ENCODE measurements at regions not wholly inside any gene's neighbourhood (a gene's known extent, or its start where the extent isn't known, plus 50 kb on each side); places are given as distances from the start of the nearest gene placed in this dataset.

DNA sequence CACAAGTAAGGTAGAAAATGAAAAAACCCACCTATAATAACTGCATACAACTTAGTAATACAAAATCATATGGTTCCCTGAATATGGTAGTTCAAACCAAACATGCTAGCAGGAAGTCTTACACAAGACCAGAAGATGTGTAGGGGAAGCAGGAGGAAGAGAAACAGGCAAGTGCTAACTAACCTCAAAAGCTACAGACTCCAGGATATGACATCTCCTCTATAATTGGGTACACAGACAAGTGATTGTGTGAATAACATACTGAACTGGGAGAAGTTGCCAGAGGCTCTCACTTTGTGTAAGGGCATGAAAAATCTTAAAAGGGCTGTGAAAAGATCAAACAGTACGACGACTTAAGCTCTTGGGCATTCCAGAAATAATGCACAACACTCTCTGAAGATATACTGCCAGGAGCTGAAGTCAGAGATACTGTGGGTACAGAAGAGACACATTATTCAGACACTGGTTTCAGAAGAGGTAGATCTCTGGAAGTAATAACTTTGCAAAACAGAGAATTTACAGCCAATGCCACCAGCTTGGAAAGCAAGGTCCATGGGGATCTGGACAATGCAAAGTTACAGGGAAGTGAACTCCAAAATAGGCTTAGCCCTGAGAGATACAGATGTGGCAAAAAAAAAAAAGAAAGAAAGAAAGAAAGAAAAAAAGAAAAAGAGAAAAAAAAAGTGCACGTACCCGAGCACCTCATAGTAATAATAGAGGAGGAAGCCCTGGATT, 767.2 kb downstream of the TNS3 start:
- no peak for DNase-seq (ENCODE audit: low read depth, low spot score)

DNA sequence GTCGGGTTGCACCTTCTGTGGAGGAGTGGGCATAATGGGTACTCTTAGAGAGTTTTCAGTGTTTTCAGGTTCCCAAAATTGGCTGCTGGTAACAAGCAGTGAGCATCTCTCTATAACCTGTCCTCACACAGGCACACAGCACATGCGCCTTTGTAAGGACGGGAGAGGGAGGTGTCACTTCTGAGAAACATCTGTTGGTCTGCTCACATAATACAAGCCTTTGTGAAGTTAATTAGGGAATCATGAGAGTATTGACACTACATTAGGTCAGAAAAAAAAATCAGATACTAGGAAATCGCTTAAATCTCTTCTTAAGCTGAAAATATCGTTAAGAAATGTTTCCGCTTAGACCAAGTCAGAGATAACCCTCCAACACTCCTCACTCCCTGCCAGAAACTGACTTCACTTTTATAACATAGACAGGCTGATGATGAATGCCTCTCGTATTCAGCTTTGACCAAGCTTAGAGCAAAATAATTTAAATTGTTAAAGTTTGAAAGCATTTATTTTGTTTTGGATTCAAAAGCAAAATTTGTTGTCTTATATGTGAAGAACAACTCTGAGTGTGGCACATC, 769.7 kb downstream of the TNS3 start:
- no peak for DNase-seq (ENCODE audit: low read depth, low spot score)

DNA sequence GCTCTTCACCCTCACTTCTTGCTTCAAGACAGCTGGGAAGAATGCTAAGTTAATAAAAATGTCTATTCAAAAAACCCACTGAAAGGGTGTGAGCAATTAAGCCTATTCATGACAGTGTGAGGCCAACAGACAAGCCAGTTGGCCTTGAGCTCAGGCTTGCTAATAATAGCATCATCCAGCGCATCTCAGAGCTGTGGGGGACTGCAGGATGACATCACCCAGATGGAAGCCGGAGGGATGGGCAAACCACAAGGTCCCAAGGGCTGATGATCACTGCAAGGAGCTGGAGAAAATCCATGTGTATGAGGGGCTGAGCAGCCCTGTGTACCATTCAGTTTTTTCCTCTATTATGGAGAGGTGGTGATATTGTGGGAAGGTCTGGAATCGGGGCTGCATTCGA, 770.4 kb downstream of the TNS3 start:
- DNase-seq (ENCODE audit: low read depth, low spot score): no peak

DNA sequence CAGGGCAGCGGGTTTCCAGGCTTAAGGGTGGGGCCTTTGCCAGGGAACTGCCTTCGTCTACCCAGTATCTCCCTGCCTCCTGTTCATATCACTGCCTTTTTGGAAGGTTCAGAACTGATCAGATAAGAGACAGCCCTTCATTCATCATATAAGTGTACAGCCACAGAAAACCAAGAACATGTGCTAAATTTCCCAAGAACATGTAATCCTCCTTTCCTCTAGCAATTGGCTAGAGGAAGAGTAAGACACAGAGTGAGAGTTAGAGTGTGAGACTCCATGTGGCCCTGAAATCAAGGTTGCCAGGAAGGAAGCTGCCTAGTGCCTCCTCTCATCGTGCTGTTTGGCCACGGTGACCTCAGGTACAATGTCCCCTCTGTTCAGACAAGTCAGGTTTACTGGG, 770.9 kb downstream of the TNS3 start:
- DNase-seq (ENCODE audit: low read depth, low spot score): no peak

DNA sequence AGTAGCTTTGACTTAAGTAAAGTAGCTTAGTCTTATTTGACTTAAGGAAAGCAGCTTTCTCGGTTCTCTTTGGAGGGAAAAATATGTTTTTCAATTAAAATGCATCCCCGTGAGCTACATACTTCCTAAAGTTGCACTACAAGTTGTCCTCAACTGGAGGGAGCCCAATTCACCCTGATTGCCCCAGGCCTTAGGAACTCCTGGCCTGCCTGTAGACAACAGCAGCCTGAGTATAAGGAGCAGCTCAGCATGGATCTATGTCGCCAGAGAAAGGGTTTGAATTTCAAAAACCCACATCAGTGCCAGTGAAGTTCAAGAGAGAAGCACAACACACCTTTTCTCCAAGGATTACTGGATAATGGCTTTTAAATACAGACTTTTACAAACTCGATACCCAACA, 772.0 kb downstream of the TNS3 start:
- DNase-seq (ENCODE audit: low read depth, low spot score): no peak

DNA sequence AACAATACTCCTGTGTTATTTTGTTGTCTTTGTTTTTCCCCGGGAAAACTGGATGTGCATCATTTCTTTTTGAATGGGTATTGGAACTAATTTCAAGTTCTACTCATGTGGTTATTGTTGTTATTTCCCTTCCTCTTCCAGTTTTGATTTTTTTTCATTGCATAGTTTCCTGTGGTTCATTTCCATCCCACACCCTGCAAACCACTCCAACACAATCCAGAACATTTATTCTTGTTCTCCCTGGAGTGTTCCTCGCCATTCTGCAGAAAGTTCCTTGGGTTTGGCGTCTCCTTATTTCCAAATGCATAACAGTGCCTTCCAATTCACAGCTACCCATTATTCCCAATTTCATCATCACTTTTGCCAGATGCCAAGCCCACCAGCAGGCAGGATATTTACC, 775.1 kb downstream of the TNS3 start:
- DNase-seq (ENCODE audit: low read depth, low spot score): no peak

DNA sequence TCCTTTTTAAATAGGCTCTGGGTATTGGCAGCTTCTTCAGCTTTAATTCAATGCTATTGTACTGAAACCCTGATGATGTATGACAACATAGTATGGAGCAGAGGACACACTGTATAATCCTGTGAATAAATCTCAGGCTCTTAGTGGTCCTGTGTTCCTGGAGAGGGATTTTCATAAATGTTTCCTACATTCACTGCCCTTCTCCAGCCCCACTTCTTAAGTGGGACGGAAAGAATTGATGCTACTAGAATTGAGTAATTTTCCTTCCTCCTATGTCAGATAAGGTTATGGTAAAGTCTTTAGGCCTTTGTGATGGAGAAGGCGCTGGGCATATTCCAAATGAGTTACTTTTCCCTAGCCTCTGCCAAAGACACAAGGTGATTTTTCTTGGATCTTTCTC, 779.4 kb downstream of the TNS3 start:
- DNase-seq (ENCODE audit: low read depth, low spot score): no peak

DNA sequence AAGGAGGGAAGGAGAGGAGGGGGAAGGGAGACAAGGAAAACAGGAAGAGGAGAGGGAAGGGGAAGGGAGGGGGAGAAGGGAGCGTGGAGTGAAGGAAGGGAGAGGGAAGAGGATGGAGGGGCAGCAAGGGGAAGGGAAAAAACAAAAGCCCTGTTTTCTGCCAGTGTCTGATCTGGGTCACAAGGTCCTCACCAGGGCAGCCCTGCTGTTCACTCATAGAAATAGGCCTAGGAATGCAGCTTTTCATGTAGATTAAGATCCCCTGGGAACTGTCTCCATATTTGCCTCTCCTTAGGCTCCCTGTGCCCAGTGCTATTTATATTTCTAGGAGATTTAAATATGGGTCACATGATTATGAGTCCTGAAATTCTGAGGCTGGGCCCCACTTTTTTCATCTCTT, 790.7 kb downstream of the TNS3 start:
- peak; percentile 15 for DNase-seq (ENCODE audit: low read depth, low spot score)

DNA sequence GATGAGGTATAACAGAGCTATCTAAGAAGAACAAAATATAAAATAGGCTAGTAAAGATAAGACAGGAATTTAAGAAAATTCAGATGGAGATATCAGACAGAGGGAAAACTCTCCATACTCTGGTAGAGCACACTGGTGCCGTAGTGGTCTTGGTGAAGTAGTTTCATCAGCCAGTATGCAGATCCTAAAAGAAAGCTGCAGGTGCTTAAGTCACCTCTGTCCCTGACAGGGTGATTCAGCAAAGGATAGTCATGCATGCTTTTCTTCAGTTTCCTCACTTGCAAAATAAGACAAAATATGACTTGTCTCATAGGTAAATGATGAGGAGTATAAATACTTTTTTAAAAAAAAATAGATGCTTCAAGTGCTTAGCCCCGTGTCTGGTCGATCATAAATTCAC, 794.9 kb downstream of the TNS3 start:
- no peak for DNase-seq (ENCODE audit: low read depth, low spot score)

DNA sequence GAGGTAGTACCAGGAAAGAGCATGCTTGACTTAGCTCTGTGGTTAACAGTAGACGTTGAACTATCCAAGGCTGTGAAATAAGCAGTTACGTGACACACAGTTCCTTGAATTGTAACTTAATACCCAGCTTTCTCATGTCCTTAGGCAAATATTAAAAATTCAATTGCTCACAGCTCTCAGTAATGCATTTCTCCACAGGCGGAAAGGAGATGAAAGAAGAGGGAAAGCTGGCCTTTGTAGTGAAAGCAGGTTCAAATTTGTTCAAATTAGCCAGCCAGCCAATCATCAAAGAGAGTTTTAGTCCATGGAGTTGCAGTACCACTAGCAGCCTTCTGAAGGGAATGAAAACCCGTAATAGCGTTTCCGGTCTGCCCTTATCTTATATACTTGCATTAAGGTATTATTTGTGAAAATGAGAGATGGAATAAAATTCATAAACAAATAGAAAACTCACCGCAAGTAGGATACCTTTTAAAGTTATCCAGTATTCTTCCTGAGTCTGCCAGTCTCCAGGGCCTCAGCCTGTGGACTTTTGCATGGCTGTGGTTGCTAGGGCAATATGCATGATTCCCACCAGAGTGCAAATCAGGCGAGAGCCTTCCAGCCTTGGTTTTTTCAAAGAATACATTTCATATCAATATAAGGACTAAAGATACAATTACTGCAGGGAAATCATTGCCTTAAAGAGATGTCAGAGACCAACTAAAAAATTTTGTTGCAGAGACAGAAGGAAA, 795.5 kb downstream of the TNS3 start:
- DNase-seq (ENCODE audit: low read depth, low spot score): no peak

DNA sequence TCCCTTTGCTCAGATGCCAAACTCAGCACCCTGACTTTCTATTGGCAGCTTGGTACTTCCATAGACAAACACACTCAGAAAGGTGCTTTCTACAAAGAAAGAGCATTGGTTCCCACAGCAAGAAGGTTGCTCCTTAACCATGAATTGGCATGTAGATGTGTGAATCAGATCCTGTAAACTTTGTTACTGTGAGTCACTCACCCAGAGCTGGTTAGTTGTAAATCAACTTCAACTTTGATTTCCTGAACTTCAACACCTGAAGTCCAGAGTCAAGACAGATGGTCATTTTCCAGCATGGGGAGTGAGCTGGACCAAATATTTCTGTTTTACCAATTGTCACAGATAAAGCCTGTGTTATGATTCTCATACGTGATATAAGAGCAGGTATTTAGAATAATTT, 797.2 kb downstream of the TNS3 start:
- DNase-seq (ENCODE audit: low read depth, low spot score): no peak

DNA sequence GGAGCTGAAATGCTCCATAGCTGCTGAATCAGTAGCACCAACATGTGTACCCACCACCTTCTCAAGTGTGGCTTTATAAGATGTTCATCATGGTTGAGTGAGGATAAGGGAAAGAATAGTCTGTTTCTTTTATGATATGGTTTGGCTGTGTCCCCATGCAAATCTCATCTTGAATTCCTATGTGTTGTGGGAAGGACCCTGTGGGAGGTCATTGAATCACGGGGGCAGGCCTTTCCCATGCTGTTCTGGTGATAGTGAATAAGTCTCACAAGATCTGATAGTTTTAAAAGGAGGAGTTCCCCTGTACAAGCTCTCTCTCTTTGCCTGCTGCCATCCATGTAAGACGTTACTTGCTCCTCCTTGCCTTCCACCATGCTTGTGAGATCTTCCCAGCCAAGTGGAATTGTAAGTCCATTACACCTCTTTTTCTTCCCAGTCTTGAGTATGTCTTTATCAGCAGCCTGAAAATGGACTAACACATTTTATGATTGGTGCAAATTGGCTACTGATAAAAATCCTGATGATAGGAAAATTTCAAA, 799.9 kb downstream of the TNS3 start:
- DNase-seq (ENCODE audit: low read depth, low spot score): no peak

DNA sequence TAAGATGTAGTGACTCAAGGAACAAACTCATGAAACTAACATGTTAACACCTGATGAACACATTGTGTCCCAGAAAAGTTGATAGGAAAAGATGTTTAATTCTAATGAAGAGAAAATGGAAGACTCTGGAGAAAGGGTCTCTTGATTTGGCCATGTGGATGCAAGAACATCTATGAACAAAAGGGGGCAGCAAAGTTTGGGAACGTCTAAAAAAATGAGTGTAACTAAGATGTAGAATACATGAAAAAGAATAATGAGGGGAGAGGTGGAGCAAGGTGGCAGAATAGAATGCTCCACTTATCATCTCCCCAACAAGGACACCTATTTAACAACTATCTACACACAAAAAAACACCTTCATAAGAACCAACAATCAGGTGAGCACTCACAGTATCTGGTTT, 805.1 kb downstream of the TNS3 start:
- DNase-seq (ENCODE audit: low read depth, low spot score): no peak

DNA sequence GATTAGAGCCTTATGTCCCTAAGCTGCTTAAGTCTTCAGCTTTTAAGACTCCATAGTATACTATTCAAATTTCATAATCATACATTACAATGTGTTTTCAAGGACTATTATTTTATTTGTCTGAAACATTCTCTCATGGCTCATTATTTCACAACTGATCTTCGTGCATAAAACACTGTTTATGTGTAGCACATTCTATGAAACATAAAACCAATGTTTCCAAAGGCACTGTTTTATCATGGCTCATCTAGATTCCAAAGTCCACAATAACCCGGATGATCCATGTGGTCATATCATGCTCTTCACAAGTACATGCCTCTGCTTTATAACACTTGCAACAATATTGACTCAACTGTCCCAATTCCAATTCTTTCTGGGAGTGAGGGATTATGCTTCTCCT, 806.1 kb downstream of the TNS3 start:
- no peak for DNase-seq (ENCODE audit: low read depth, low spot score)

DNA sequence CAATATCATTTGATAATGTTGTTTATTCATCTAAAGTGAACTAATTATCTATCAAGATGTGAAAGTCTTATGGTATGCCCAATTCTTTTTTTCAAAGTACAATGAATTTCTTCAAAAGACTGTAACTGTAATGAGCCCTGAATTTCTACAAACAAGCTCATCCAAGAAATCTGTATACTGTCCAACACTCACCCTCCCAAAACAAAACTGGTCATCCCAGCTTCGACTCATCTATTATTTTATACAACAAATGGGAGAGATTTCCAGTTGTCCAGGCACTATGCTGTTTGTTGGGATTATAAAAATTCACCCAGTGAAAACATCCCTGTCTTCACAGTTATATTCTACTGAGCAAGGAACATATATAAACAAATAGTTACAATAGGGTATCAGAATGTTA, 806.9 kb downstream of the TNS3 start:
- DNase-seq (ENCODE audit: low read depth, low spot score): no peak

DNA sequence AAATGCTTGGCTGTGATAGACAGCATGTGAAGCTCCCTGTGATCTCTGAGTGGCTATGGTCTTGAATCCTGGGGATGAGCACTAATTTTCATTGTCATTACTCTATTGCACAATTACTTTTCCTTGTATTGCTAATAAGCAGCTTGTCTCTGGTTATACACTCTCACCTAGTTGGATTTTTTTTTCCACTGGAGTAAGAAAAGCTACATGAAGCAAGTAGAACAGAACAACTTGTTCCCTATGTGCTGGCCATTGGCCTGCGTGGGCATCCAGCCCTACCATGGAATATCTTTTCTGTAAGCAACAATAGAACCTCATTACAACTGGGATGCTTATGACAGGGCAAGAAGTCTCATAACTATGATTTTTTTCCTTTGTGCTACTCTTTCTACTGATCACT, 807.4 kb downstream of the TNS3 start:
- DNase-seq (ENCODE audit: low read depth, low spot score): no peak

DNA sequence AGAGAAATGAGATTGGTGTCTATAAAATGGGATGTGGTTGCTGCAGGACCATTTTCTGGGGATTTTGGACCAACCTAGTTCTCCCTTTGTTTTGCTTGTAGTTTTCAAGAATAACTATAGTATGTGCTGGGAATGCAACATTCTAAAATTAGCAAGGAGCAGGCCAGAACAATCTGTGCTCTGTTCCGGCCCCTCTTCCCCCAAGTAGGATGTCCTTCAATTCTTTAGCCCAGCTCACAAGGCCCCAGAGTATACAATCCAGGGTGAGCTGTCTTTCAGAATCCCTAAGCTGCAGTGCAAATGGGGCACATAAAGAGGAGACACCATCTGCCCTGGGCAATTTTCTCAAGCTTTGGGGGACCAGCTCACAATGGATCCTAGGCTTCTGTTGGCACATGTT, 809.1 kb downstream of the TNS3 start:
- no peak for DNase-seq (ENCODE audit: low read depth, low spot score)

DNA sequence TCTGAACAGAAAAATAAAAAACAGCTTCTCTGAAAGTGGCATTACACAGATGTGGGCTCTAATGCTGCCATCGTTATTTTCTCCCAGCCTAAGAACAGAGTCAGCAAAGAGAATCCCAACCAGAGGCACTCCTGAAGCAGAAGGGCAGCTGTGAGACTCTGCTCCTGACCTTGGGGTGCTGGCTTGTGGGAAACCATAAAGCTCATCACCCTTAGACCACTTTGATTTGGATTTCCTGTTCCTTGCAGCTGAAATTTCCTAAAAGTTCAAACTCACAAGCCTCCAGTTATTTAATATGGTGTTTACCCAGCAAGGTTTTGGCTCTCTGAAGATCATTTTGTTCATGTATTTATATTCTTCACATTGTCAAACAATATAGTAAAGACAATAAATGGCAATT, 814.8 kb downstream of the TNS3 start:
- DNase-seq (ENCODE audit: low read depth, low spot score): no peak

DNA sequence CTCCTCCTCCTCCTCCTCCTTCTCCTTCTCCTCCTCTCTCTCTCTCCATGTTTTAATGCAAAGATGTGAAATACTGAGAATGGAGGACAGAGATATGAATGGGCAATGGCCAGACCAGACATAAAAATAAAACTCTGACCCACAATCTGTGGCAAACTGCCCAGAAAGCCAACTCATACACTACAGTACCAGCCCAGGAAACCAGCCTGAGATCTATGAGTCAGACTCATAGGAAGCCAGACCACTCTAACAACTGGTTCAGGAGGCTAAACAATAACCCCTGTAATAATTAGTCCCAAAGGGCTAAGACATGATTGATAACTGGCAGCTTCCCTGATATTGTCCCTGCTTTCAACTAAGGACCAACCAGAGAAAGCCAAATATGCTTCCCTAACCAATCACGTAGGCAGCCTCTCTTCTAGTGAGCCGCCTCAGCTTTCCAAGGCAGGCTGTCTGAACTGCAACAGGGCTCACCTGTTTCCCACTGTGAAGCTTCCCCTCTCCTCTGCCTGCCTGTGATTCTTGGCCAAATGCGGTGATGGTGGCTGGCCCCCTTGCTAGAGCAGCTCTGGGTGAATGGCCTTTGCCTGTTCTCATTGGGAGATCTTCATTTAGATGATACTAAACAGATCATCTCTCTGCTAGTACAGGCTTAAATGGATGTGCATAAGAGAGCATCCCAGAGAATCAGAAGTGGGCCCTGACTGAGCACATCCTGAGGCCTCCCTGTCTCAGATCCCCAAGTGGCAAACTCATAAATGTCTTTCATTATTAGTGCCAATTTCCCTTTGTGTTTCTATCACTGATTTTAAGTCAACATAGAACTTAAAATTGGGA, 817.6 kb downstream of the TNS3 start:
- DNase-seq (ENCODE audit: low read depth, low spot score): no peak

DNA sequence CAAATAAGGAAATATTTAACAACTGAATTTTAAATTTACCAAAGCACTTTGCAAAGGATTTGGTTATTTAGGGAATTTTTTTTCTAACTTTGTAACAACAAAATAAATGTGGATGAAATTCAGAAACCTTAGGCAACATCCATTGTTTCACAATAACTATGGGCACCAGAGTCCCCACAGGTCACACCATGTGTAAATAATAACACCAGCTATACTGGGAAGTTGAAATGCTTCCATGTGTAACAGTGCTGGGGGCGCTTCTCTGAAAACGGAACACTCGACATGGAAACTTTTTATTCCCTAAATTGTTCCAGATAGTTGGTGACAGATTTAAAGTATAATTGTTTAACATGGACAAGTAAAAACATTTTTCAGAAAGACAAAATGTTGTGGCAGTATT, 818.6 kb downstream of the TNS3 start:
- DNase-seq (ENCODE audit: low read depth, low spot score): no peak

DNA sequence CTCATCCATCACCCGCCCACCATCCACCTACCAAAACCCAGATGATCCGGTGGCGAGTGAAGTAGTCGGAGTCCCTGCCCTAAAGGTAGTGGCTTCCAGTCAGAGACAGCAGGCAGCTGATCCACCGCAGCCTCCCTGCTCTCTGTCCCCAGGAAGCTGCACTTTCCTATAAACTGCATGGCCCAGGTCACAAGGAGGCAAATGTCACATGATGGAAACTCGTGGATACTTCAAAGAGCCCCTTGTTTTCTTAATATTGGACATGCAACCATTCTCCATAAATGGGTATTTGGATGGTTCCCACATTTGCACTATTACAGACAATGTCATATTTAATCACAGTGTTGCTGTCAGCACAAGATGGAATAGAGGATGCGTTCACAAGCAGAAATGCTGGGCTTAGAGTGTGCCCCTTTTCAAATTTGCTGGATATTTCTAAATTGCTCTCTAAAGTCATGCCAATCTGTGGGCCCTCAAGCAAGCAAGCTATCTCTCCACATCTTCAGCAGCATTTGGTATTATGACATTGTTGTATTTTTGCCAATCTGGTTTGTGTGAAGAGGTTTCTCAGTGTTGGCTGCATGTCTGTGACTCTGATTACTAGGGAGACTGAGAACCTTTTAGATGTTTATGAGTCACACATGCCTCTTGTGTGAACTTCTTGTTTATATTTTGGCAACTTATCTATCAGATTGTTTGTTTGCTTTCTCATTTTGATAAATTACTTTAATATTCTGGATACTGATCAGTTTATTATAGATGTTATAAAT, 822.0 kb downstream of the TNS3 start:
- no peak for DNase-seq (ENCODE audit: low read depth, low spot score)
